Naive thymus-derived CD4-positive, alpha-beta T cell (primary cell): ENCODE measurements at regions not wholly inside any gene's neighbourhood (a gene's known extent, or its start where the extent isn't known, plus 50 kb on each side); places are given as distances from the start of the nearest gene placed in this dataset.

ENCODE experiments used
- ATAC-seq: fragments of 150-1000 bp; cut with Tn5 transposase; 2 replicates; pipeline ENCODE4 v1.10.0; 2021; ENCODE audit warnings: mild to moderate bottlenecking, moderate library complexity
- CTCF ChIA-PET: fragments of 350-600 bp; sonication (Branson Sonifier 250); formaldehyde crosslinking; loops from one replicate; lab custom pipeline; 2021; ENCODE audit warnings: antibody characterized with exemption; lab: Charles Lee
- POLR2A ChIA-PET: fragments of 350-600 bp; sonication (Branson Sonifier 250); formaldehyde crosslinking; loops from one replicate; lab custom pipeline; 2021; ENCODE audit warnings: antibody characterized with exemption, inconsistent platforms; lab: Charles Lee
- DNase-seq, 9 donors: peaks; one replicate each; pipeline versions ENCODE4 v3.0.0 to v3.0.0-alpha.2; 2020 to 2022; ENCODE audit warnings: mixed read lengths in 1 of 9
- H3K27ac ChIP-seq: one replicate; pipeline ENCODE4 v1.7.0; 2013; ENCODE audit warnings: mild to moderate bottlenecking, low read depth, low read length, moderate library complexity
- H3K27me3 ChIP-seq, 2 donors: one replicate each; pipeline ENCODE4 v1.7.0; 2013; ENCODE audit warnings: low read length in 2 of 2, mild to moderate bottlenecking in 2 of 2, moderate library complexity in 2 of 2; ENCODE audit not compliant: control insufficient read depth in 2 of 2, insufficient read depth in 2 of 2
- H3K36me3 ChIP-seq, 3 experiments: 1 replicate in 2 of 3; 2 replicates in 1 of 3; pipeline ENCODE4 v1.7.0; 2013; ENCODE audit warnings: low read length in 3 of 3, mild to moderate bottlenecking in 3 of 3, moderate library complexity in 1 of 3; ENCODE audit not compliant: insufficient read depth in 3 of 3, control insufficient read depth in 2 of 3
- H3K4me1 ChIP-seq, 2 donors: one replicate each; pipeline ENCODE4 v1.7.0; 2013; ENCODE audit warnings: low read length in 2 of 2, mild to moderate bottlenecking in 2 of 2, moderate library complexity in 1 of 2; ENCODE audit not compliant: control insufficient read depth in 2 of 2, insufficient read depth in 2 of 2
- H3K4me3 ChIP-seq: 2 replicates; pipeline ENCODE4 v1.7.0; 2013; ENCODE audit warnings: mild to moderate bottlenecking, low read length
- H3K9me3 ChIP-seq, 3 experiments: 1 replicate in 2 of 3; 2 replicates in 1 of 3; pipeline ENCODE4 v1.7.0; 2013; ENCODE audit warnings: low read length in 3 of 3; ENCODE audit not compliant: control insufficient read depth in 2 of 3
- H3K27ac Mint-ChIP-seq, 9 donors: one replicate each; pipeline ENCODE4 v1.8.0; 2020 to 2022; ENCODE audit warnings: mixed read lengths in 9 of 9, mild to moderate bottlenecking in 8 of 9, moderate library complexity in 5 of 9, inconsistent platforms in 2 of 9
- H3K27me3 Mint-ChIP-seq, 5 donors: one replicate each; pipeline ENCODE4 v1.8.0; 2021 to 2022; ENCODE audit warnings: mixed read lengths in 5 of 5, mild to moderate bottlenecking in 1 of 5
- H3K36me3 Mint-ChIP-seq, 5 donors: one replicate each; pipeline ENCODE4 v1.8.0; 2020 to 2022; ENCODE audit warnings: mixed read lengths in 5 of 5, mild to moderate bottlenecking in 3 of 5, inconsistent platforms in 1 of 5
- H3K4me1 Mint-ChIP-seq, 7 donors: one replicate each; pipeline ENCODE4 v1.8.0; 2020 to 2022; ENCODE audit warnings: mixed read lengths in 7 of 7, mild to moderate bottlenecking in 3 of 7, inconsistent platforms in 1 of 7
- H3K4me3 Mint-ChIP-seq, 10 donors: one replicate each; pipeline ENCODE4 v1.8.0; 2020 to 2022; ENCODE audit warnings: mild to moderate bottlenecking in 10 of 10, mixed read lengths in 10 of 10, moderate library complexity in 6 of 10, inconsistent platforms in 2 of 10
- H3K9me3 Mint-ChIP-seq, 11 donors: one replicate each; pipeline ENCODE4 v1.8.0; 2020 to 2022; ENCODE audit warnings: mixed read lengths in 11 of 11, mild to moderate bottlenecking in 4 of 11, inconsistent platforms in 1 of 11, moderate library complexity in 1 of 11
- intact Hi-C, 2 donors: fragments of 100-400 bp; cut with micrococcal nuclease; formaldehyde crosslinking; loops; one replicate each; pipeline ENCODE4 v1.15.1; 2023

DNA sequence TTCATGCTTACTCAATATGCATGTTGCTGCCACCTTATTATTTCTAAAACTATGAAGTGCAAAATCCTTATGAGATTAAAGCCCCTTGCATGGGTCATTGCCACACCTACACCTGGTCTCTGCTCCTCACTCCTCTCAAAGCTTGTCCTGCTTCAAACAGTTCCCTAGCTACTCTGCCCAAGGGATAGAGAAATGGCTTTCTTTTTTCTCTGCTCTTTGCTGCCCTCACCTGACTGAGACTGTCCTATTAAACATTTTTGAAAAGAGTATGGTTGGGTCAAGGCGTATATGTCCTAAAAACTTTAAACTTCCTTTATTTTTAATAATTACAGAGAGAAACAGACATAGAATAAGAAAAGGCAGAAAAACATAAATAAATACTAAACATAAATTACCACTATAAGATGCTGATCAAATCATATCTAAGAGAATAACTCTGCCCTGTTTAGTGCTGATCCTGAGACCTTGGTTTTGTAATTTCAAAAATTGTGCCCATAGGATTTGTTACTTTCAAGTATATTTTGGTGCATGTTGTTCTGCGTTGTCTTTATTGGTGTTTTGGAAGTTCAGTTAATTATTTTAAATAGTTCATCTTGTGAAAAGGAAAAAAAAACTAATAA, 704.9 kb upstream of the PABPC4L start:
- no peaks in the 10 kb centered on the region for H3K4me1 Mint-ChIP-seq
- ChIA-PET CTCF (no interaction called here), POLR2A (no interaction called here)
- no peaks in the 10 kb centered on the region for H3K36me3 Mint-ChIP-seq
- Histone ChIP-seq H3K27me3 (no peaks in the 10 kb centered on the region), H3K27ac (no peak overlapping the region), H3K4me1 (no peaks in the 10 kb centered on the region), H3K4me3 (no peak overlapping the region), H3K36me3 (no peaks in the 10 kb centered on the region), H3K9me3 (no peaks in the 10 kb centered on the region)
- intact Hi-C loops: no loop called here
- H3K27ac Mint-ChIP-seq: no peak overlapping the region
- no peak for DNase-seq
- H3K27me3 Mint-ChIP-seq: no peaks in the 10 kb centered on the region
- no peak for ATAC-seq
- H3K4me3 Mint-ChIP-seq: no peak overlapping the region
- H3K9me3 Mint-ChIP-seq: peaks cover 0 to 15% (median 4%) of the 10 kb centered on the region in 11 donors

DNA sequence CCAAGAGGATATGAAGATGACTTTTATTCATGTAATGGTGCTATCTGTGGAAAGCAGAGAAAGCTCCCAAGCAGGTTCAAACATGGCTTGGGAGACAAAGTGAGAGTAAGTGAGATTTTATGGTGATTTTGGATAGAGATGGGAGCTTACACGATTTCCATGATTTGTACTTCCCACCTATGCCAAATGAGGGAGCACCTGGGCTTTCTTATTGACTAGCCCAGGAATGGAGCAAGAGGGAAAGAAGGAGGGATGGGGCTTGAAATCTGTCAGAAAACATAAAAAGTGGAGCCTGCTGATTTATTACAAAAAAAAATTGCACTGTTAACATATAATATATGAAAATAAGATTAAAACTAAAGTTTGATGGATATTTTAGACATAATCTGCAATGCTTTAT, 703.5 kb upstream of the PABPC4L start:
- no peak overlapping the region for H3K27ac ChIP-seq
- intact Hi-C loops: no loop called here
- H3K27me3 Mint-ChIP-seq: no peaks in the 10 kb centered on the region
- H3K4me3 Mint-ChIP-seq: no peak overlapping the region
- no peaks in the 10 kb centered on the region for H3K36me3 Mint-ChIP-seq
- peaks cover 0 to 15% (median 4%) of the 10 kb centered on the region in 11 donors for H3K9me3 Mint-ChIP-seq
- no peak for DNase-seq
- CTCF ChIA-PET: no interaction called here
- POLR2A ChIA-PET: no interaction called here
- H3K9me3 ChIP-seq: no peaks in the 10 kb centered on the region
- H3K4me3 ChIP-seq: no peak overlapping the region
- H3K4me1 Mint-ChIP-seq: no peaks in the 10 kb centered on the region
- no peak for ATAC-seq
- H3K27me3 ChIP-seq: no peaks in the 10 kb centered on the region
- H3K36me3 ChIP-seq: no peaks in the 10 kb centered on the region
- H3K27ac Mint-ChIP-seq: no peak overlapping the region
- H3K4me1 ChIP-seq: no peaks in the 10 kb centered on the region

DNA sequence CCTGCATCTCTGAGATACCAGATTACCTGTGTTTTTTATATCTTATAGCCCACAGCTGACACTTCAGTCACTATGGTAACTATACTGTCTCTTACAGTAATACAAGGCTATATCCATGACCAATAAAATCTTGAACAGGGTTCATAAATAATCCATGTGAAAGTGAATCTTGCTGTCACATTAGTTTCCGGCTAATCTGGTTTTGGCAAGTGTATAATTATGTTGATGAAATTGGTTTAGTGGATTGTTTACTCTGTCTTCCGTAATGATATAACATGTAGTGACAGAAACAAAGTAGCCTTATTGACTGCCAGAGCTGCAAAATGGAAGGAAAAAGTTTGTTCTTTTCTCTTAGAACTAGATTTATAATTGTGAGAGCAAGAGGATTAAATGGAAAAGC, 686.6 kb upstream of the PABPC4L start:
- ChIA-PET POLR2A (no interaction called here), CTCF (no interaction called here)
- ATAC-seq (no peak), DNase-seq (no peak)
- H3K4me3 Mint-ChIP-seq: no peak overlapping the region
- H3K27me3 Mint-ChIP-seq: no peaks in the 10 kb centered on the region
- intact Hi-C loops: no loop called here
- Histone ChIP-seq H3K27me3 (no peaks in the 10 kb centered on the region), H3K4me1 (no peaks in the 10 kb centered on the region), H3K36me3 (no peaks in the 10 kb centered on the region), H3K27ac (no peak overlapping the region), H3K9me3 (no peaks in the 10 kb centered on the region), H3K4me3 (no peak overlapping the region)
- H3K9me3 Mint-ChIP-seq: peaks cover 0 to 9% (median 0%) of the 10 kb centered on the region in 11 donors
- no peak overlapping the region for H3K27ac Mint-ChIP-seq
- no peaks in the 10 kb centered on the region for H3K36me3 Mint-ChIP-seq
- no peaks in the 10 kb centered on the region for H3K4me1 Mint-ChIP-seq

DNA sequence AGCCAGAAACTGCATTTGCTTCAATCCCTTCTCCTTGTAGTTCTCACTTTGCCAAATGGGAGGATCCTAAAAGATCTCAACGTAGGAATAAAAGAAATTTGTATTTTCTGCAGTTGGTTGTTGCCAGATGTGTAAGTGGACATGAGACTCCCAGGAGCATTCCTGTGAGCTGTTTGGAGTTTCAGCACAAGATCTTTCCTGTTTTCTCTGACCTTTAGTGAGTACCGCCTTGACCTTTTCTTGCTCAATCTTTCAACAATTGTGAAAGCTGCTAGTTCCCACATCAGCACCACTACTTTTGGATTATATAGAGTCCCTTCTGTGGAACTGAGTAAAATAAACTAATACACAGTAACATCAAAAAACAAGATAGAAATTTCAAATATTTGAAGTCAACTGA, 683.8 kb upstream of the PABPC4L start:
- Mint-ChIP-seq H3K27ac (no peak overlapping the region), H3K9me3 (peaks cover 0 to 12% (median 0%) of the 10 kb centered on the region in 11 donors), H3K4me3 (no peak overlapping the region), H3K36me3 (no peaks in the 10 kb centered on the region), H3K4me1 (no peaks in the 10 kb centered on the region), H3K27me3 (no peaks in the 10 kb centered on the region)
- Histone ChIP-seq H3K4me1 (no peaks in the 10 kb centered on the region), H3K9me3 (no peaks in the 10 kb centered on the region), H3K27ac (no peak overlapping the region), H3K4me3 (no peak overlapping the region), H3K27me3 (no peaks in the 10 kb centered on the region), H3K36me3 (no peaks in the 10 kb centered on the region)
- CTCF ChIA-PET: no interaction called here
- ATAC-seq (no peak), DNase-seq (no peak)
- intact Hi-C loops: no loop called here
- POLR2A ChIA-PET: no interaction called here

DNA sequence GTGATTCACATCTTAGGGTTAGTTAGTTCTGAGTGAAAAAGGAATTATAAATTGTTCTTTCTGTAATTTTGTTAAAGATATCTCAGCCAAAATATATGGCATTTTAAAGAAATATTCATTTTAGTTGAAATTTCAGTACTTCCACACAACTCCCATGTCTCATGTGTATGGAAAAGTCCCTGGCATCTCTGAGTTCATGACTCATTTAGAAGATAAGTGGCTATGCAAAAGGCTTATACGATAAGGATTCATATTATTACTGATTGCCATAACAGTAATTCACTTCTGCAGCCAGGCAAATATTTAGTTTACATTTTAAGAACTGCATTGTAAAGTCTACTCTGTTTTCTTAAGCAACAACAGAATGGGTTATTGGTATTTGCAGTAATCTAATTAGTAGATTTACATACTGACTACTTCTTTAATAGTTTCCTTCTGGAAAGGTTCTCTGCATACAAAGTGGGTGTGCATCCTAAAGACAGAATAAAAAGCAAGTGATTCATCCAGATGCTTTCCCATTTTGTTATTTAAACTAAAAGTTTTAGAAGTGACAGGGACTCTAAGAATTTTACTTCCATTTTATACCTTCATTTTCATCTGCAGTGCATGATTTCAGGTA, 682.4 kb upstream of the PABPC4L start:
- Histone ChIP-seq H3K27me3 (no peaks in the 10 kb centered on the region), H3K9me3 (no peaks in the 10 kb centered on the region), H3K4me3 (no peak overlapping the region), H3K27ac (no peak overlapping the region), H3K4me1 (no peaks in the 10 kb centered on the region), H3K36me3 (no peaks in the 10 kb centered on the region)
- DNase-seq: no peak
- H3K9me3 Mint-ChIP-seq: peaks cover 0 to 16% (median 0%) of the 10 kb centered on the region in 11 donors
- intact Hi-C loops: no loop called here
- no peaks in the 10 kb centered on the region for H3K4me1 Mint-ChIP-seq
- H3K36me3 Mint-ChIP-seq: no peaks in the 10 kb centered on the region
- H3K4me3 Mint-ChIP-seq: no peak overlapping the region
- ChIA-PET CTCF (no interaction called here), POLR2A (no interaction called here)
- no peak for ATAC-seq
- no peak overlapping the region for H3K27ac Mint-ChIP-seq
- no peaks in the 10 kb centered on the region for H3K27me3 Mint-ChIP-seq

DNA sequence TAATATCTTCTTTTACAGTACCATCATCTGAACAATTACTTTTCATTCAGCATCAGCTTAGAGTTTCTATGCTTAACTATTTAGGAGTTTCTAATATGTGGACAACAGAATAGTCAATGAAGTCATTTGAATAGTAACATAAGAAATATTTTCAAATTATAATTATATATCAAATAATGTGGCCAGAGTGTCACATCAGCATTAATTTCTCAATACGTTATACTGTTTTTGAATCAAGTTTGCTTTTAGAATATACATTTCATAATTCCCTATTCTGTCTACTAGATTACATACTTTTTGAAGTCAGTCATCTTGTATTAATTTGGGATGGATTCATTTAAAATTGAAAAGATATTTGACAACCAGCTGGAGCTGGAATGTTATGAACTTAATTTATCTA, 677.4 kb upstream of the PABPC4L start:
- Histone ChIP-seq H3K4me1 (no peaks in the 10 kb centered on the region), H3K9me3 (no peaks in the 10 kb centered on the region), H3K4me3 (no peak overlapping the region), H3K27ac (no peak overlapping the region), H3K27me3 (no peaks in the 10 kb centered on the region), H3K36me3 (no peaks in the 10 kb centered on the region)
- intact Hi-C loops: no loop called here
- Mint-ChIP-seq H3K4me3 (no peak overlapping the region), H3K4me1 (no peaks in the 10 kb centered on the region), H3K27ac (no peak overlapping the region), H3K9me3 (peaks cover 0 to 16% (median 0%) of the 10 kb centered on the region in 11 donors), H3K27me3 (no peaks in the 10 kb centered on the region), H3K36me3 (no peaks in the 10 kb centered on the region)
- DNase-seq (no peak), ATAC-seq (no peak)
- CTCF ChIA-PET: no interaction called here
- POLR2A ChIA-PET: no interaction called here

DNA sequence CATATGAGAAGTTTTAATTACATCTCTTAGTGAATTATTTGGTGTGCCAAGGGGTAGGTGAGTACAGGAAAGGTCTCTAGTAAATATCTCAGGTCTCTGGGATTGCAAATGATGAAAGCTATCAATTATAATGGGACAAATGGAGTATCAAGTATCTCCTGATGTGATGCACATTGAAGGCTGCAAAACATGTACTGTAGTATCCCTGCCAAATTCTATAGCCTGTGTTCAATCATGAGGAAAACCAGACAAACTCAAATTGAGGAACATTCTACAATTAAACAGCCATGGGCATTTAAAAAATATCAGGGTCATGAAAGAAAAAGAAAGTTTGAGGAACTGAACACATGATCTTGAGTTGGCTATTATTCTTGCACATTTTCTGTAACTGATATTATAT, 665.4 kb upstream of the PABPC4L start:
- POLR2A ChIA-PET: no interaction called here
- no peaks in the 10 kb centered on the region for H3K27me3 ChIP-seq
- no peak overlapping the region for H3K27ac Mint-ChIP-seq
- no peaks in the 10 kb centered on the region for H3K4me1 Mint-ChIP-seq
- peaks cover 0 to 18% (median 3%) of the 10 kb centered on the region in 11 donors for H3K9me3 Mint-ChIP-seq
- no peaks in the 10 kb centered on the region for H3K36me3 Mint-ChIP-seq
- H3K27ac ChIP-seq: no peak overlapping the region
- DNase-seq: no peak
- H3K27me3 Mint-ChIP-seq: no peaks in the 10 kb centered on the region
- H3K4me3 Mint-ChIP-seq: no peak overlapping the region
- no peaks in the 10 kb centered on the region for H3K4me1 ChIP-seq
- H3K4me3 ChIP-seq: no peak overlapping the region
- no peaks in the 10 kb centered on the region for H3K9me3 ChIP-seq
- CTCF ChIA-PET: no interaction called here
- no peaks in the 10 kb centered on the region for H3K36me3 ChIP-seq
- intact Hi-C loops: no loop called here
- ATAC-seq: no peak
